GM12864 (cell line): ENCODE measurements at regions not wholly inside any gene's neighbourhood (a gene's known extent, or its start where the extent isn't known, plus 50 kb on each side); places are given as distances from the start of the nearest gene placed in this dataset.

ENCODE experiments used
- DNase-seq: peaks from one replicate; pipeline ENCODE4 v3.0.0-alpha.2; 2011; ENCODE audit warnings: low read depth
- H3K4me3 ChIP-seq: 2 replicates; pipeline ENCODE4 v1.5.1; 2011; ENCODE audit warnings: mild to moderate bottlenecking, low read depth, low read length, control low read depth
- TF ChIP-seq, protein P1 (sequence below): IDR thresholded peaks from 2 replicates; pipeline ENCODE4 v1.5.1; 2011; ENCODE audit warnings: low read depth, mild to moderate bottlenecking, moderate library complexity, low read length, control low read depth, inconsistent platforms; ENCODE audit errors: missing control alignments

DNA sequence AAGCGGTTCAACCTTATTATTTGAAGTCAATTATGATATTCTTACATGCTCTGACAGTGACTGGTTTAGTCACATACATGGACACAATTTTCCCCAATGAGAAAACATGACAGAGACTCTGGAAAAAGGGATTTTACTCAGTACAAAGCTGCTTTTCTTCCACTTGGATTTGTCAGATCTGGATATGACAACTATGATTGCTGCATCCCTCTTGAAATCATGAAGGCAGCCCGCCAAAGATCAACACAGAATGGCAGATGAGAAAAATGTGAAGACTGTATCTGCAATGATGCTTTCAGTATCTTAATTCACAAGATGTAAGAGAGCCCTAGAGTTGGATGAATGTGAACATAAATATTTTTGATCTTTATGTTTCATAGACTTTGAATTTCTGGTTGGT is 439.6 kb downstream of the CDH8 start:
- TF ChIP-seq, protein P1, sequence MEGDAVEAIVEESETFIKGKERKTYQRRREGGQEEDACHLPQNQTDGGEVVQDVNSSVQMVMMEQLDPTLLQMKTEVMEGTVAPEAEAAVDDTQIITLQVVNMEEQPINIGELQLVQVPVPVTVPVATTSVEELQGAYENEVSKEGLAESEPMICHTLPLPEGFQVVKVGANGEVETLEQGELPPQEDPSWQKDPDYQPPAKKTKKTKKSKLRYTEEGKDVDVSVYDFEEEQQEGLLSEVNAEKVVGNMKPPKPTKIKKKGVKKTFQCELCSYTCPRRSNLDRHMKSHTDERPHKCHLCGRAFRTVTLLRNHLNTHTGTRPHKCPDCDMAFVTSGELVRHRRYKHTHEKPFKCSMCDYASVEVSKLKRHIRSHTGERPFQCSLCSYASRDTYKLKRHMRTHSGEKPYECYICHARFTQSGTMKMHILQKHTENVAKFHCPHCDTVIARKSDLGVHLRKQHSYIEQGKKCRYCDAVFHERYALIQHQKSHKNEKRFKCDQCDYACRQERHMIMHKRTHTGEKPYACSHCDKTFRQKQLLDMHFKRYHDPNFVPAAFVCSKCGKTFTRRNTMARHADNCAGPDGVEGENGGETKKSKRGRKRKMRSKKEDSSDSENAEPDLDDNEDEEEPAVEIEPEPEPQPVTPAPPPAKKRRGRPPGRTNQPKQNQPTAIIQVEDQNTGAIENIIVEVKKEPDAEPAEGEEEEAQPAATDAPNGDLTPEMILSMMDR, result no peak
- DNase-seq, result no peak
- H3K4me3 ChIP-seq, result no peak overlapping the region

DNA sequence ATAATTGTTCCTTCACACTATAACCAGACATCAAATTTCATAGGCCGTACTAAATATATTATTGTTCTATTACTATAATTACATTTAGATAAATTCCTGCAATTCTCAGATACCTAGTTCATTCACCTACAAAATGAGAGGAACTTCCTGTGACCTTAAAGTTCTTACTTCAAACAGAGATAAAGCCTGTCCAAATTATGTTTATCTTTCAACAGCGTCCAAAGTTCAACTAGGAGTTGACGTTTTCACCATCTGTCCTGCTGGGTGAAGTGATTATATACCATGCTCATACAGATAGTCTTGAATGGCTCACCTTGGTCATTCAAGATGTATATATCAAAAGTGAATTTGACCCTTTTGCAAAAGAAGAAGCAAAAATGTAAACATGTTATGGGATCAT is 440.6 kb downstream of the CDH8 start:
- TF ChIP-seq, protein P1, result no peak
- H3K4me3 ChIP-seq, result no peak overlapping the region
- DNase-seq, result no peak

DNA sequence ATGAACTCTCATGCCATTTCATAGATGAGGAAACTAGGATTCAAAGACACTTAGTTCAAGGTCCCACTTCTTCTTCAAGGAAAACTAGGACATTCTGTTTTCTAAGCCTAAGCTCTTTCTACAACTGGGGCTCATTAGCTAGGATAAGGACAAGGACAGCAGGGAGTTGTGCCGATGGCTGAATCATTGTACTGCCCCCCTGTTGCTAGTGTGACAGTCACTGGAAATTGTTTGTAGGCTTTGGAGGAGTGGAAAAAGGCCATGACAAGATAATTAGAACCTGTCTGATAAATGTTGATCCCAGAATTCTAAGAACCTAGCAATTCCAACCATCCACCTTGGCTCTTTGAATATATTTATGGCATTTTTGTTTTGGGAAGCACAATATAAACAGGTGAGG is 445.7 kb downstream of the CDH8 start:
- no peak for DNase-seq
- TF ChIP-seq, protein P1, result no peak
- no peak overlapping the region for H3K4me3 ChIP-seq

DNA sequence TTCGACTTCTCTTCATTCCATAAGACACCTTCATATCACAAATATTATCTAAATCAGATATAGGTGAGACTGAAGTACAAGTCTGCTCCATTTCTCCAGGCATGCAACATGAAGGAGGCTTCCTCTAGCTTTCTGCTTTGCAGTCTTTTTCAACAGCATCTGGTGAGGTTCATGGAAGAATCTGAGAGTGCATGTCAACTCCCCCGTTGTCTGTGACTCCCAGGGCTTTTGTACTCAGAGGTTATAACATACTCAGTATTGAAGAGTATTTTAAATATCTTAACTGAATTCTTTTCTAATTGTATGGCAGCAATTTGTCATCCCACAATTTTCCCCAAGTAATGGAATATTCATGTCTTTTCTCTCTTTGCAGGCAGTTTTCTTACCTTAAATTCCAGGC is 448.7 kb downstream of the CDH8 start:
- TF ChIP-seq, protein P1, result no peak
- H3K4me3 ChIP-seq, result no peak overlapping the region
- no peak for DNase-seq

DNA sequence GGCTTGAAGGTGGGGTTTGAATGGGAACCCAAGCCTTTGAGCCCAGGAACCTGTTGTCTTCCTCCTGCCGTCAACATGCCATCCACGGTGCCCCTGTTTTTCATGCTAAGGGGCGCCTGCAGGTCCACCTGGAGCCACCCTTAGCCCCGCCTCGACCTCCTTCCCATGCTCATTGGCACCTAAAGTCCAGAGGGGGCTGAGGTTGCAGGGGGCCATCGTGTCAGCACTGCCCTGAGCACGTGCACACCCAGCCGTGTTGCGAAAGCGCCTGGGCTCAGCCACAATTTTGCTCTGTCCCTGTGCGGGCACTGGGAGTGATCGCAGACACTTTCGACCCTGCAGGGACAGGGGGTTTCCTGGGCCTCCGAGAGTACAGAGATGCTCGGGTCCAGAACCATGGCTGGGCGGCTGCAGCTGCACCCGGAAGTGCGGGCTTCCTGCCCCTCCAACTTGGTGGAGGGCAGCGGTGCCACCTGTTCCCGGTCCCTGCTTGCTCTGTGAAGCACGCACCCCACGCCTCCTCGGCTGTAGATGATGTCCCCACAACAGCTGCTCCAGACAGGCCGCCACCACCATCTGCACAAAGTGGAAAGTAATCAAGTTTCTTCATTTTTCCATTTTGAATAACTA is 454.7 kb downstream of the CDH8 start:
- TF ChIP-seq, protein P1, result no peak
- DNase-seq, result no peak
- H3K4me3 ChIP-seq, result no peak overlapping the region

DNA sequence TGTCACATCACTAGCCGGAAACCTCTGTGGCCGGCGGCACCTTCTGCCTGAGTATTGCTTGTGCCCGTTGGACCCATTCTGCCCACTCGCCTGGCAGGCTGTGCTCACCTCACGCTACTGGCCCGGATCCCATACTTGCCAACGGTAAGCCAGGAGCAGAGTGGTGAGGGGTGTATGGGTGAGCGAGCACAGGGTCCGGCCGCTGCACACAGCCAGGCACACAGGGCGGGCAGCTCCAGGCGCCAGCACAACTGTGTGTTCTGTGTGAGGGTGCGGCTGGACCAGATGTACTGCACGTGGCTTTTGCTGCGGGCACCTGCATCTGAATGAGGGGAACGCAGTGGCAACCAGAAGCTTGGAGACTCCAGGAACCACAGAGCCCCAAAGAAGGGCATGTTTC is 455.7 kb downstream of the CDH8 start:
- TF ChIP-seq, protein P1, result no peak
- DNase-seq, result no peak
- H3K4me3 ChIP-seq, result no peak overlapping the region

DNA sequence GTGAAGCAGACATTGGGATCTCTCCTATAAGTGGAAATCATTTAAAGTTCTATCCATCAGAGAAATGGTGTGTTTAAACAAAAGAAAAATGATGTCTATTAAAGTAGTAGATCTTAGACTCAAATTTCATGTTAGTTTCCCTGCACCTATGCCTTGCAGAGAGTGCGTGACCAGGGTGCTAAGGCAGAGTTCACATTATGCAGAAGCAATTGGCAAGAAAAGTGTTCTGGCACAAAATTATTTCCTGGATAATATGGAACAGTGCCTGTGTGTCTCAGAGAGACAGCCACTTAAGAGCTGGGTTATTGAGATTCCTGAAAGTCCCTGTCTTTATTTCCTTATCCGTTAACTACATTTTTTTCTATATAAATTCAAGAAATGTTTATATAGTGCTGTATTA is 457.0 kb downstream of the CDH8 start:
- H3K4me3 ChIP-seq, result no peak overlapping the region
- no peak for DNase-seq
- TF ChIP-seq, protein P1, result no peak
